T-helper 17 cell (primary cell): ENCODE measurements at regions not wholly inside any gene's neighbourhood (a gene's known extent, or its start where the extent isn't known, plus 50 kb on each side); places are given as distances from the start of the nearest gene placed in this dataset.

ENCODE experiments used
- ATAC-seq: fragments of 150-1000 bp; cut with Tn5 transposase; 2 replicates; pipeline ENCODE4 v1.10.0; 2021; ENCODE audit warnings: mild to moderate bottlenecking, moderate library complexity
- DNase-seq, 3 donors: peaks; one replicate each; pipeline versions ENCODE4 v3.0.0 to v3.0.0-alpha.2; 2020 to 2021
- H3K9me3 ChIP-seq: one replicate; pipeline ENCODE4 v1.7.0; 2013; ENCODE audit warnings: low read length, mild to moderate bottlenecking; ENCODE audit not compliant: control insufficient read depth, poor library complexity, severe bottlenecking
- H3K27ac Mint-ChIP-seq: one replicate; pipeline ENCODE4 v1.8.0; 2022; ENCODE audit warnings: mild to moderate bottlenecking, moderate library complexity, mixed read lengths
- H3K27me3 Mint-ChIP-seq: one replicate; pipeline ENCODE4 v1.8.0; 2022; ENCODE audit warnings: mixed read lengths
- H3K36me3 Mint-ChIP-seq: one replicate; pipeline ENCODE4 v1.8.0; 2022; ENCODE audit warnings: low read depth, mixed read lengths
- H3K4me1 Mint-ChIP-seq: one replicate; pipeline ENCODE4 v1.8.0; 2022; ENCODE audit warnings: mild to moderate bottlenecking, mixed read lengths
- H3K4me3 Mint-ChIP-seq: one replicate; pipeline ENCODE4 v1.8.0; 2022; ENCODE audit warnings: mild to moderate bottlenecking, moderate library complexity, mixed read lengths

- Mint-ChIP-seq H3K27ac (no peak overlapping the region), H3K4me3 (no peak overlapping the region), H3K36me3 (no peaks in the 10 kb centered on the region), H3K27me3 (no peaks in the 10 kb centered on the region), H3K4me1 (peaks cover 5% of the 10 kb centered on the region)
- H3K9me3 ChIP-seq, result no peaks in the 10 kb centered on the region
- ATAC-seq (peak; percentile 30), DNase-seq (no peak)
These were observed 50.6 kb upstream of the MRPS6 start for GRCh38 chr21:34022627-34023335.

GRCh38 chr21:34021726-34022125 is 51.7 kb upstream of the MRPS6 start:
- Mint-ChIP-seq H3K27ac (no peak overlapping the region), H3K4me1 (peaks cover 5% of the 10 kb centered on the region), H3K36me3 (no peaks in the 10 kb centered on the region), H3K4me3 (no peak overlapping the region), H3K27me3 (no peaks in the 10 kb centered on the region)
- ATAC-seq (no peak), DNase-seq (no peak)
- no peaks in the 10 kb centered on the region for H3K9me3 ChIP-seq

GRCh38 chr21:34020983-34021553 is 52.3 kb upstream of the MRPS6 start:
- H3K4me1 Mint-ChIP-seq, result peaks cover 5% of the 10 kb centered on the region
- no peak overlapping the region for H3K27ac Mint-ChIP-seq
- H3K36me3 Mint-ChIP-seq, result no peaks in the 10 kb centered on the region

GRCh38 chr21:34020005-34020847 is 53.2 kb upstream of the MRPS6 start:
- peak; percentile 39 for ATAC-seq
- Mint-ChIP-seq H3K4me3 (no peak overlapping the region), H3K36me3 (no peaks in the 10 kb centered on the region), H3K4me1 (peaks cover 5% of the 10 kb centered on the region), H3K27me3 (no peaks in the 10 kb centered on the region), H3K27ac (no peak overlapping the region)
- no peak for DNase-seq
- no peaks in the 10 kb centered on the region for H3K9me3 ChIP-seq

More at GRCh38 chr21:34020983-34021553, 52.3 kb upstream of the MRPS6 start:
- H3K9me3 ChIP-seq, result no peaks in the 10 kb centered on the region
- Mint-ChIP-seq H3K4me3 (no peak overlapping the region), H3K27me3 (no peaks in the 10 kb centered on the region)
- no peak for DNase-seq
- no peak for ATAC-seq

- peaks cover 5% of the 10 kb centered on the region for H3K4me1 Mint-ChIP-seq
- H3K36me3 Mint-ChIP-seq, result no peaks in the 10 kb centered on the region
- H3K27ac Mint-ChIP-seq, result no peak overlapping the region
- H3K27me3 Mint-ChIP-seq, result no peaks in the 10 kb centered on the region
- H3K4me3 Mint-ChIP-seq, result no peak overlapping the region
- DNase-seq (no peak), ATAC-seq (no peak)
- H3K9me3 ChIP-seq, result no peaks in the 10 kb centered on the region
These were observed 54.0 kb upstream of the MRPS6 start for GRCh38 chr21:34019402-34019801.

- ATAC-seq (no peak), DNase-seq (no peak)
- Mint-ChIP-seq H3K27ac (no peak overlapping the region), H3K4me3 (no peak overlapping the region), H3K27me3 (no peaks in the 10 kb centered on the region), H3K36me3 (no peaks in the 10 kb centered on the region), H3K4me1 (peaks cover 5% of the 10 kb centered on the region)
- no peaks in the 10 kb centered on the region for H3K9me3 ChIP-seq
These were observed 54.5 kb upstream of the MRPS6 start for GRCh38 chr21:34018910-34019309.

- Mint-ChIP-seq H3K4me3 (no peak overlapping the region), H3K4me1 (peaks cover 5% of the 10 kb centered on the region), H3K27ac (no peak overlapping the region), H3K36me3 (no peaks in the 10 kb centered on the region), H3K27me3 (no peaks in the 10 kb centered on the region)
- H3K9me3 ChIP-seq, result no peaks in the 10 kb centered on the region
- ATAC-seq (no peak), DNase-seq (no peak)
These were observed 55.2 kb upstream of the MRPS6 start for GRCh38 chr21:34018185-34018584.

- H3K27ac Mint-ChIP-seq, result no peak overlapping the region
- no peaks in the 10 kb centered on the region for H3K36me3 Mint-ChIP-seq
- no peak for ATAC-seq
- no peak overlapping the region for H3K4me3 Mint-ChIP-seq
- peaks cover 5% of the 10 kb centered on the region for H3K4me1 Mint-ChIP-seq
- H3K9me3 ChIP-seq, result no peaks in the 10 kb centered on the region
- H3K27me3 Mint-ChIP-seq, result no peaks in the 10 kb centered on the region
- DNase-seq, result no peak
These were observed 56.1 kb upstream of the MRPS6 start for GRCh38 chr21:34017039-34017961.

- H3K9me3 ChIP-seq, result no peaks in the 10 kb centered on the region
- no peaks in the 10 kb centered on the region for H3K27me3 Mint-ChIP-seq
- no peak for DNase-seq
- peaks cover 11% of the 10 kb centered on the region for H3K4me1 Mint-ChIP-seq
- no peak overlapping the region for H3K4me3 Mint-ChIP-seq
- no peak overlapping the region for H3K27ac Mint-ChIP-seq
- no peak for ATAC-seq
- H3K36me3 Mint-ChIP-seq, result peaks cover 3% of the 10 kb centered on the region
These were observed 60.7 kb upstream of the MRPS6 start for GRCh38 chr21:34012640-34013039.

GRCh38 chr21:34011660-34012059 is 61.7 kb upstream of the MRPS6 start:
- DNase-seq (no peak), ATAC-seq (no peak)
- Mint-ChIP-seq H3K4me3 (no peak overlapping the region), H3K27me3 (no peaks in the 10 kb centered on the region), H3K27ac (no peak overlapping the region), H3K4me1 (peaks cover 11% of the 10 kb centered on the region), H3K36me3 (peaks cover 6% of the 10 kb centered on the region)
- no peaks in the 10 kb centered on the region for H3K9me3 ChIP-seq

GRCh38 chr21:34009193-34009592 is 64.2 kb upstream of the MRPS6 start:
- Mint-ChIP-seq H3K4me1 (peaks cover 11% of the 10 kb centered on the region), H3K36me3 (peaks cover 6% of the 10 kb centered on the region), H3K27ac (no peak overlapping the region), H3K4me3 (no peak overlapping the region), H3K27me3 (no peaks in the 10 kb centered on the region)
- H3K9me3 ChIP-seq, result no peaks in the 10 kb centered on the region
- ATAC-seq (no peak), DNase-seq (no peak)

- H3K27me3 Mint-ChIP-seq, result no peaks in the 10 kb centered on the region
- H3K4me3 Mint-ChIP-seq, result no peak overlapping the region
- peaks cover 11% of the 10 kb centered on the region for H3K4me1 Mint-ChIP-seq
These were observed 64.8 kb upstream of the MRPS6 start for GRCh38 chr21:34008618-34009017.

More at GRCh38 chr21:34008618-34009017, 64.8 kb upstream of the MRPS6 start:
- H3K36me3 Mint-ChIP-seq, result peaks cover 6% of the 10 kb centered on the region
- no peaks in the 10 kb centered on the region for H3K9me3 ChIP-seq
- ATAC-seq, result no peak
- H3K27ac Mint-ChIP-seq, result no peak overlapping the region
- no peak for DNase-seq
